HEK293 (cell line): ENCODE measurements at regions not wholly inside any gene's neighbourhood (a gene's known extent, or its start where the extent isn't known, plus 50 kb on each side); places are given as distances from the start of the nearest gene placed in this dataset.

Experiments
- CTCF ChIA-PET: fragments of 350-600 bp; formaldehyde crosslinking; extraction: SDS; loops from one replicate; lab custom pipeline; 2021; ENCODE audit warnings: antibody characterized with exemption; lab: Yijun Ruan, JAX
- POLR2A ChIA-PET: fragments of 300-600 bp; formaldehyde crosslinking; extraction: SDS; loops from one replicate; lab custom pipeline; 2020; ENCODE audit warnings: antibody characterized with exemption, inconsistent platforms; lab: Yijun Ruan, JAX
- H3K27ac ChIP-seq: fragments of 200-500 bp; sonication (Bioruptor generic); 2 replicates; pipeline ENCODE4 v1.5.1; 2014; ENCODE audit warnings: low read depth, low read length, control low read depth, inconsistent platforms; ENCODE audit errors: extremely low read depth
- H3K36me3 ChIP-seq, 2 experiments: fragments of 200-500 bp in 1 of 2; sonication (Bioruptor generic) in 1 of 2; 1 replicate in 1 of 2; 2 replicates in 1 of 2; pipeline ENCODE4 v1.5.1; 2014 to 2017; ENCODE audit warnings: inconsistent platforms in 2 of 2, low read length in 2 of 2; ENCODE audit not compliant: control insufficient read depth in 2 of 2, insufficient read depth in 1 of 2
- H3K4me1 ChIP-seq: fragments of 200-500 bp; sonication (Bioruptor generic); 2 replicates; pipeline ENCODE4 v1.5.1; 2014; ENCODE audit warnings: mild to moderate bottlenecking, low read length, inconsistent platforms; ENCODE audit not compliant: control insufficient read depth, insufficient read depth
- H3K4me3 ChIP-seq: 2 replicates; pipeline ENCODE4 v1.5.1; 2011; ENCODE audit warnings: low read depth, mild to moderate bottlenecking, control low read depth, low read length, moderate library complexity
- H3K9me3 ChIP-seq: fragments of 200-500 bp; sonication (Bioruptor generic); 2 replicates; pipeline ENCODE4 v1.5.1; 2014; ENCODE audit warnings: low read depth, low read length, inconsistent platforms; ENCODE audit not compliant: control insufficient read depth, insufficient read depth
- AEBP2 ChIP-seq: fragments of 450-650 bp; formaldehyde crosslinking; IDR thresholded peaks from 2 replicates; pipeline ENCODE4 v1.5.1; 2016; ENCODE audit warnings: missing biosample characterization, missing genetic modification characterization, borderline replicate concordance
- ATF2 ChIP-seq: fragments of 450-650 bp; formaldehyde crosslinking; IDR thresholded peaks from 2 replicates; pipeline ENCODE4 v1.5.1; 2016; ENCODE audit warnings: missing biosample characterization, missing genetic modification characterization, low read depth
- EGR2 ChIP-seq: fragments of 450-650 bp; formaldehyde crosslinking; IDR thresholded peaks from 2 replicates; pipeline ENCODE4 v1.5.1; 2016; ENCODE audit warnings: low read depth, missing biosample characterization, missing genetic modification characterization
- GLIS1 ChIP-seq: fragments of 450-650 bp; formaldehyde crosslinking; IDR thresholded peaks from 2 replicates; pipeline ENCODE4 v1.5.1; 2016; ENCODE audit warnings: missing biosample characterization, missing genetic modification characterization
- PRDM1 ChIP-seq: fragments of 450-650 bp; formaldehyde crosslinking; IDR thresholded peaks from 2 replicates; pipeline ENCODE4; 2016; ENCODE audit warnings: missing biosample characterization, missing genetic modification characterization
- TRIM28 ChIP-seq: IDR thresholded peaks from 2 replicates; pipeline ENCODE4 v1.6.1; 2011; ENCODE audit warnings: low read length, control low read depth, borderline replicate concordance
- YY1 ChIP-seq: fragments of 450-650 bp; formaldehyde crosslinking; IDR thresholded peaks from 2 replicates; pipeline ENCODE4 v1.5.1; 2018; ENCODE audit warnings: missing biosample characterization, missing genetic modification characterization
- ZBTB11 ChIP-seq: fragments of 450-650 bp; formaldehyde crosslinking; conservative IDR thresholded peaks from 2 replicates; pipeline ENCODE4 v1.5.1; 2016; ENCODE audit warnings: low read depth, missing biosample characterization, missing genetic modification characterization
- ZBTB20 ChIP-seq: fragments of 450-650 bp; formaldehyde crosslinking; IDR thresholded peaks from 2 replicates; pipeline ENCODE4 v1.5.1; 2016; ENCODE audit warnings: missing biosample characterization, missing genetic modification characterization
- ZBTB6 ChIP-seq: fragments of 450-650 bp; formaldehyde crosslinking; IDR thresholded peaks from 2 replicates; pipeline ENCODE4 v1.5.1; 2017; ENCODE audit warnings: missing biosample characterization, missing genetic modification characterization
- ZFHX2 ChIP-seq: fragments of 450-650 bp; formaldehyde crosslinking; conservative IDR thresholded peaks from 2 replicates; pipeline ENCODE4 v1.5.1; 2016; ENCODE audit warnings: missing biosample characterization, missing genetic modification characterization
- ZFP37 ChIP-seq: fragments of 450-650 bp; formaldehyde crosslinking; IDR thresholded peaks from 2 replicates; pipeline ENCODE4 v1.5.1; 2016; ENCODE audit warnings: missing biosample characterization, missing genetic modification characterization
- ZNF274 ChIP-seq, 2 experiments: fragments of 200-500 bp in 1 of 2; fragments of 450-650 bp in 1 of 2; sonication (Bioruptor generic) in 1 of 2; formaldehyde crosslinking in 1 of 2; IDR thresholded peaks; 2 replicates each; pipeline versions ENCODE4 v1.5.1 to v1.6.1; 2014 to 2016; ENCODE audit warnings: borderline replicate concordance in 1 of 2, inconsistent platforms in 1 of 2, low read length in 1 of 2, missing biosample characterization in 1 of 2, missing genetic modification characterization in 1 of 2
- ZNF366 ChIP-seq: fragments of 450-650 bp; formaldehyde crosslinking; conservative IDR thresholded peaks from 2 replicates; pipeline ENCODE4 v1.5.1; 2016; ENCODE audit warnings: missing biosample characterization, missing genetic modification characterization
- ZNF423 ChIP-seq: fragments of 450-650 bp; formaldehyde crosslinking; IDR thresholded peaks from 2 replicates; pipeline ENCODE4 v1.5.1; 2016; ENCODE audit warnings: missing biosample characterization, missing genetic modification characterization
- ZNF48 ChIP-seq: fragments of 450-650 bp; formaldehyde crosslinking; IDR thresholded peaks from 2 replicates; pipeline ENCODE4 v1.5.1; 2016; ENCODE audit warnings: missing biosample characterization, missing genetic modification characterization
- ZNF510 ChIP-seq: fragments of 450-650 bp; formaldehyde crosslinking; IDR thresholded peaks from 2 replicates; pipeline ENCODE4 v1.5.1; 2018; ENCODE audit warnings: mild to moderate bottlenecking, missing genetic modification characterization, missing biosample characterization; ENCODE audit not compliant: insufficient replicate concordance
- ZNF518A ChIP-seq: fragments of 450-650 bp; formaldehyde crosslinking; conservative IDR thresholded peaks from 2 replicates; pipeline ENCODE4 v1.5.1; 2016; ENCODE audit warnings: low read depth, missing biosample characterization, missing genetic modification characterization
- ZNF623 ChIP-seq: fragments of 450-650 bp; formaldehyde crosslinking; IDR thresholded peaks from 2 replicates; pipeline ENCODE4 v1.5.1; 2016; ENCODE audit warnings: missing biosample characterization, missing genetic modification characterization
- ZNF670 ChIP-seq: fragments of 450-650 bp; formaldehyde crosslinking; IDR thresholded peaks from 2 replicates; pipeline ENCODE4 v1.5.1; 2016; ENCODE audit warnings: missing biosample characterization, missing genetic modification characterization, low read depth
- ZSCAN18 ChIP-seq: fragments of 450-650 bp; formaldehyde crosslinking; IDR thresholded peaks from 2 replicates; pipeline ENCODE4 v1.5.1; 2016; ENCODE audit warnings: missing biosample characterization, missing genetic modification characterization

- Histone ChIP-seq H3K9me3 (no peaks in the 10 kb centered on the region), H3K27ac (no peak overlapping the region), H3K4me3 (no peak overlapping the region), H3K36me3 (no peaks in the 10 kb centered on the region), H3K4me1 (no peaks in the 10 kb centered on the region)
- ChIA-PET CTCF (no interaction called here), POLR2A (no interaction called here)
- TF ChIP-seq GLIS1 (tag by site-specific recombination) (peak; percentile 53; the same call in 1 of the 2 replicates), ZNF623 (tag by site-specific recombination) (no peak), ZBTB11 (no peak), ZSCAN18 (no peak), ZNF366 (tag by site-specific recombination) (no peak), PRDM1 (tag by site-specific recombination) (no peak), AEBP2 (tag by site-specific recombination) (no peak), ZNF510 (tag by site-specific recombination) (no peak), ZFP37 (no peak), ZNF670 (tag by site-specific recombination) (no peak), ZNF274 (IDR thresholded peaks at IDR 0.05; ENCODE audit: low read length) (no peak), ZNF274 (tag by site-specific recombination; IDR thresholded peaks at IDR 0.05; ENCODE audit: borderline replicate concordance) (no peak), ATF2 (tag by site-specific recombination) (no peak), ZNF48 (no peak), YY1 (no peak), ZNF423 (no peak), EGR2 (tag by site-specific recombination) (peak; percentile 51; the same call in 1 of the 2 replicates), ZBTB20 (no peak), ZBTB6 (tag by site-specific recombination) (no peak), TRIM28 (no peak), ZFHX2 (tag by site-specific recombination) (peak; percentile 61), ZNF518A (tag by site-specific recombination) (no peak)
These were observed 646.1 kb upstream of the SEMA6A start for GRCh38 chr5:117220730-117221129.
